ENCODE measurements at regions not wholly inside any gene's neighbourhood (a gene's known extent, or its start where the extent isn't known, plus 50 kb on each side); places are given as distances from the start of the nearest gene placed in this dataset.
A peak's percentile ranks its signal among the peaks of the same experiment; 100 is the strongest.

- H2AFZ ChIP-seq (replicated peaks): no peak overlapping the region
- H3K4me1 ChIP-seq: peaks cover 18% of the 10 kb centered on the region
- H3K27me3 Mint-ChIP-seq (ENCODE audit: insufficient read depth, low read depth): peaks cover 21% of the 10 kb centered on the region
- H3K4me3 Mint-ChIP-seq: no peak overlapping the region
- no peak for TF ChIP-seq EZH2 (IDR thresholded peaks at IDR 0.05)
- TF ChIP-seq CTCF (IDR thresholded peaks at IDR 0.05): no peak
- TF ChIP-seq EZH2phosphoT487 (IDR thresholded peaks at IDR 0.05): no peak
- no peak overlapping the region for H3K27ac Mint-ChIP-seq
- H3K27me3 ChIP-seq: peaks cover 55% of the 10 kb centered on the region
- peaks cover 42% of the 10 kb centered on the region for H3K4me1 Mint-ChIP-seq
- H3K9ac ChIP-seq: no peak overlapping the region
- H3K4me3 ChIP-seq: no peak overlapping the region
- H3K4me2 ChIP-seq: no peak overlapping the region
- H3K36me3 Mint-ChIP-seq: no peaks in the 10 kb centered on the region
- no peaks in the 10 kb centered on the region for H4K20me1 ChIP-seq (ENCODE audit: low read depth)
- peaks cover 2% of the 10 kb centered on the region for H3K9me3 Mint-ChIP-seq
- H3F3A ChIP-seq (ENCODE audit: low read depth): peaks cover 17% of the 10 kb centered on the region
- no peak overlapping the region for H3K27ac ChIP-seq
- H3K36me3 ChIP-seq: no peaks in the 10 kb centered on the region
- no peaks in the 10 kb centered on the region for H3K79me2 ChIP-seq (ENCODE audit: low read depth)
- no peaks in the 10 kb centered on the region for H3K9me3 ChIP-seq (ENCODE audit: low read depth)
- DNase-seq (ENCODE audit: low spot score): no peak
Observed at GRCh38 chrX:139207655-139208054, 322.9 kb upstream of the F9 start.

GRCh38 chrX:139206914-139207313 is 323.6 kb upstream of the F9 start:
- Histone ChIP-seq H3K9me3 (ENCODE audit: low read depth) (no peaks in the 10 kb centered on the region), H3K4me1 (peaks cover 10% of the 10 kb centered on the region), H3K9ac (no peak overlapping the region), H3K36me3 (no peaks in the 10 kb centered on the region), H2AFZ (replicated peaks) (no peak overlapping the region), H3F3A (ENCODE audit: low read depth) (peaks cover 10% of the 10 kb centered on the region), H3K4me2 (no peak overlapping the region), H4K20me1 (ENCODE audit: low read depth) (no peaks in the 10 kb centered on the region), H3K27ac (no peak overlapping the region), H3K27me3 (peaks cover 63% of the 10 kb centered on the region), H3K4me3 (no peak overlapping the region), H3K79me2 (ENCODE audit: low read depth) (no peaks in the 10 kb centered on the region)
- TF ChIP-seq CTCF (IDR thresholded peaks at IDR 0.05): no peak
- no peak for TF ChIP-seq EZH2 (IDR thresholded peaks at IDR 0.05)
- no peak for TF ChIP-seq EZH2phosphoT487 (IDR thresholded peaks at IDR 0.05)
- H3K9me3 Mint-ChIP-seq: peaks cover 2% of the 10 kb centered on the region
- H3K4me1 Mint-ChIP-seq: peaks cover 40% of the 10 kb centered on the region
- peaks cover 24% of the 10 kb centered on the region for H3K27me3 Mint-ChIP-seq (ENCODE audit: insufficient read depth, low read depth)
- no peak for DNase-seq (ENCODE audit: low spot score)
- no peak overlapping the region for H3K27ac Mint-ChIP-seq
- no peaks in the 10 kb centered on the region for H3K36me3 Mint-ChIP-seq
- no peak overlapping the region for H3K4me3 Mint-ChIP-seq

- peak overlapping the region; percentile 99 for H3K27ac Mint-ChIP-seq
- H3K9ac ChIP-seq: no peak overlapping the region
Observed at GRCh38 chrX:139204898-139205667, 325.5 kb upstream of the F9 start.

More at GRCh38 chrX:139204898-139205667, 325.5 kb upstream of the F9 start:
- H3K27ac ChIP-seq: no peak overlapping the region
- H3K27me3 ChIP-seq: peaks cover 76% of the 10 kb centered on the region
- H3K9me3 ChIP-seq (ENCODE audit: low read depth): no peaks in the 10 kb centered on the region
- Mint-ChIP-seq H3K9me3 (peaks cover 2% of the 10 kb centered on the region), H3K4me1 (peaks cover 41% of the 10 kb centered on the region), H3K27me3 (ENCODE audit: insufficient read depth, low read depth) (peaks cover 22% of the 10 kb centered on the region), H3K36me3 (no peaks in the 10 kb centered on the region), H3K4me3 (peak overlapping the region; percentile 99)
- no peaks in the 10 kb centered on the region for H3K79me2 ChIP-seq (ENCODE audit: low read depth)
- H3K4me2 ChIP-seq: peak overlapping the region; percentile 87
- peaks cover 6% of the 10 kb centered on the region for H3K4me1 ChIP-seq
- TF ChIP-seq CTCF (IDR thresholded peaks at IDR 0.05): no peak
- no peak for TF ChIP-seq EZH2phosphoT487 (IDR thresholded peaks at IDR 0.05)
- no peak for TF ChIP-seq EZH2 (IDR thresholded peaks at IDR 0.05)
- peak overlapping the region; percentile 49 for H3K4me3 ChIP-seq
- no peaks in the 10 kb centered on the region for H4K20me1 ChIP-seq (ENCODE audit: low read depth)
- no peak overlapping the region for H2AFZ ChIP-seq (replicated peaks)
- no peaks in the 10 kb centered on the region for H3K36me3 ChIP-seq
- peaks cover 12% of the 10 kb centered on the region for H3F3A ChIP-seq (ENCODE audit: low read depth)
- peak; percentile 67 for DNase-seq (ENCODE audit: low spot score)
